K562 (cell line): ENCODE measurements at regions not wholly inside any gene's neighbourhood (a gene's known extent, or its start where the extent isn't known, plus 50 kb on each side); places are given as distances from the start of the nearest gene placed in this dataset.

Experiments
- ATAC-seq: fragments of 200-7000 bp; cut with Tn5 transposase; 3 replicates; pipeline ENCODE4 v1.9.1; 2020; ENCODE audit warnings: moderate library complexity
- BruUV-seq: library from RNA; stranded (reverse); fragments of 400-500 nt; replicated peaks from 2 replicates; lab custom pipeline; 2021; lab: Mats Ljungman, UMichigan
- CTCF ChIA-PET: fragments of 300-600 bp; formaldehyde crosslinking; extraction: SDS; loops from one replicate; lab custom pipeline; 2021; ENCODE audit warnings: low intra/inter-chr PET ratio; lab: Yijun Ruan, JAX
- POLR2A ChIA-PET: fragments of 300-600, 350-650 bp; sonication (Branson Sonifier 250); formaldehyde crosslinking; extraction: SDS; loops from one replicate; lab custom pipeline; 2021; ENCODE audit warnings: antibody characterized with exemption, inconsistent platforms; lab: Yijun Ruan, JAX
- DNase-seq, 4 experiments: peaks; one replicate each; pipeline versions ENCODE4 v3.0.0 to v3.0.0-alpha.2; 2011 to 2018; ENCODE audit warnings: low spot score in 3 of 4, mixed read lengths in 3 of 4; ENCODE audit errors: extremely low read depth in 1 of 4
- FAIRE-seq: peaks from 2 replicates; lab custom pipeline; 2011; peaks lifted over from hg19 to GRCh38; lab: Jason Lieb, UNC
- H2AFZ ChIP-seq: 2 replicates; pipeline ENCODE4 v1.6.0; 2011; ENCODE audit warnings: low read depth, low read length, control low read depth, inconsistent platforms
- H3K27ac ChIP-seq: fragments of 200-600 bp; 3 replicates; pipeline ENCODE4 v1.8.0; 2011; ENCODE audit warnings: low read depth, mild to moderate bottlenecking, control low read depth, inconsistent platforms, low read length, moderate library complexity, mixed read lengths; ENCODE audit errors: extremely low read depth
- H3K27me3 ChIP-seq, 2 experiments: fragments of 300-600 bp in 1 of 2; 2 replicates in 1 of 2; 3 replicates in 1 of 2; pipeline versions ENCODE4 v1.6.0 to v1.8.0; 2011; ENCODE audit warnings: inconsistent platforms in 2 of 2, low read length in 2 of 2, mild to moderate bottlenecking in 1 of 2, mixed read lengths in 1 of 2, moderate library complexity in 1 of 2; ENCODE audit not compliant: control insufficient read depth in 2 of 2, insufficient read depth in 2 of 2
- H3K36me3 ChIP-seq: fragments of 300-600 bp; 3 replicates; pipeline ENCODE4 v1.8.0; 2011; ENCODE audit warnings: mild to moderate bottlenecking, low read length, inconsistent platforms; ENCODE audit not compliant: control insufficient read depth, insufficient read depth
- H3K4me1 ChIP-seq, 2 experiments: fragments of 200-600 bp in 1 of 2; replicated peaks in 1 of 2; 2 replicates in 1 of 2; 3 replicates in 1 of 2; pipeline versions ENCODE4 v1.5.1 to v1.8.0; 2011; ENCODE audit warnings: inconsistent platforms in 2 of 2, low read length in 2 of 2, mild to moderate bottlenecking in 1 of 2, mixed read lengths in 1 of 2, moderate library complexity in 1 of 2; ENCODE audit not compliant: control insufficient read depth in 2 of 2, insufficient read depth in 2 of 2
- H3K4me2 ChIP-seq: 2 replicates; pipeline ENCODE4 v1.6.1; 2011; ENCODE audit warnings: low read length, control low read depth, inconsistent platforms, mixed read lengths; ENCODE audit not compliant: insufficient read depth
- H3K4me3 ChIP-seq: fragments of 200-600 bp; sonication (generic), shearing (Covaris generic); 2 replicates; pipeline ENCODE4 v1.5.1; 2016; ENCODE audit warnings: control low read depth, inconsistent platforms
- H3K79me2 ChIP-seq: fragments of 200-600 bp; 3 replicates; pipeline ENCODE4 v1.8.0; 2011; ENCODE audit warnings: low read length, inconsistent platforms; ENCODE audit not compliant: control insufficient read depth, insufficient read depth
- H3K9ac ChIP-seq, 2 experiments: 2 replicates each; pipeline versions ENCODE4 v1.6.0 to v1.6.1; 2011; ENCODE audit warnings: low read depth in 2 of 2, low read length in 2 of 2, control low read depth in 1 of 2, inconsistent platforms in 1 of 2, mild to moderate bottlenecking in 1 of 2, mixed read lengths in 1 of 2; ENCODE audit not compliant: insufficient read depth in 1 of 2
- H3K9me1 ChIP-seq: one replicate; pipeline ENCODE4 v1.6.0; 2011; ENCODE audit warnings: inconsistent platforms, mild to moderate bottlenecking, low read length, moderate library complexity; ENCODE audit not compliant: control insufficient read depth, insufficient read depth
- H3K9me3 ChIP-seq: replicated peaks from 2 replicates; pipeline ENCODE4 v1.5.1; 2011; ENCODE audit warnings: low read depth, low read length, inconsistent platforms; ENCODE audit not compliant: control insufficient read depth, insufficient read depth
- H4K20me1 ChIP-seq: replicated peaks from 2 replicates; pipeline ENCODE4 v1.6.1; 2011; ENCODE audit warnings: low read length, inconsistent platforms, mixed read lengths; ENCODE audit not compliant: control insufficient read depth, insufficient read depth
- EGR1 ChIP-seq: fragments of 450-650 bp; conservative IDR thresholded peaks from 2 replicates; pipeline ENCODE4 v1.6.1; 2017; ENCODE audit warnings: mild to moderate bottlenecking
- HNRNPLL ChIP-seq: fragments of 200-400 bp; formaldehyde crosslinking; IDR thresholded peaks from 2 replicates; pipeline ENCODE4 v1.6.1; 2017; ENCODE audit warnings: low read length, low read depth, mild to moderate bottlenecking; ENCODE audit not compliant: poor library complexity, severe bottlenecking
- NFIC ChIP-seq: fragments of 450-650 bp; IDR thresholded peaks from 2 replicates; pipeline ENCODE4 v1.6.1; 2017; ENCODE audit warnings: mild to moderate bottlenecking, inconsistent platforms
- NFYB ChIP-seq: IDR thresholded peaks from 2 replicates; pipeline ENCODE4 v1.6.1; 2011; ENCODE audit warnings: mild to moderate bottlenecking, moderate library complexity; ENCODE audit not compliant: insufficient read length; ENCODE audit errors: extremely low read depth
- ZNF121 ChIP-seq: sonication (generic); formaldehyde crosslinking; conservative IDR thresholded peaks from 2 replicates; pipeline ENCODE4 v1.8.0; 2022; ENCODE audit warnings: missing genetic modification reagents
- ZNF695 ChIP-seq: fragments of 450-650 bp; formaldehyde crosslinking; IDR thresholded peaks from 2 replicates; pipeline ENCODE4 v1.4.0; 2020; ENCODE audit warnings: mild to moderate bottlenecking, moderate library complexity
- WGBS: fragments of 100-300 bp; shearing (Covaris generic); methylation state at CpG from one replicate; pipeline ENCODE4 v1.1.6; 2016; ENCODE audit warnings: low coverage, mixed read lengths; ENCODE audit not compliant: insufficient coverage; ENCODE audit errors: missing lambda C conversion rate; 5-methylcytosine and 5-hydroxymethylcytosine counted together
- in situ Hi-C: fragments of 300-500 bp; cut with MboI; formaldehyde crosslinking; loops from 4 replicates; pipeline ENCODE4 v1.15.0; 2018; ENCODE audit warnings: inconsistent platforms, mixed read lengths
- intact Hi-C: fragments of 100-400 bp; cut with micrococcal nuclease; formaldehyde crosslinking; loops from 2 replicates; pipeline ENCODE4 v1.14.2; 2022
- TF ChIP-seq, protein P1 (sequence below): sonication (generic); formaldehyde crosslinking; IDR thresholded peaks from 2 replicates; pipeline ENCODE4 v1.8.1; 2022; ENCODE audit warnings: missing genetic modification reagents
- TF ChIP-seq, protein P2 (sequence below): sonication (generic); formaldehyde crosslinking; IDR thresholded peaks from 2 replicates; pipeline ENCODE4 v1.8.0; 2022; ENCODE audit warnings: missing genetic modification reagents, mild to moderate bottlenecking, borderline replicate concordance

DNA sequence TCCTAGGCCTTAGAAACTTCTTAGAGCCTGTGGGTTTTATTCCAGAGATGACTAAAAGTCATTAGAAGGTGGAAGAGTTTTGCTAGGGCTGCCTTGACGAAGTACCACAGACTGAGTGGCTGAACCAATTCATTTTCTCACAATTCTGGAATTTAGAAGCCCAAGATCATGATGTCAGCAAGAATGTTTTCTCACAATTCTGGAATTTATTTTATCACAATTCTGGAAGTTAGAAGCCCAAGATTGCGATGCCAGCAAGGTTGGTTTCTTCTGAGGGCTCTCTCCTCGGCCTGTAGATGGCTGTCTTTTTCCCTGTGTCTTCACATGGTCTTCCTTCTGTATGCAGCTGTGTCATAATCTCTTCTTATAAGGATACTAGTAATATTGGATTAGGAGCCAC, 672.9 kb upstream of the MARCKS start:
- Histone ChIP-seq H3K9me3 (no peaks in the 10 kb centered on the region), H3K36me3 (no peaks in the 10 kb centered on the region)
- intact Hi-C loops: loop anchor here (10.0 kb wide), 1 partner anchor 309 kb away; no protein-coding TSS in a partner anchor
- POLR2A ChIA-PET: interaction anchor here (1.4 kb wide), 1 partner anchor 19 kb away, joined by 3 read pairs; no protein-coding TSS in a partner anchor
- TF ChIP-seq EGR1 (no peak), ZNF695 (CRISPR knock-in tag) (no peak), NFIC (no peak), NFYB (no peak), ZNF121 (CRISPR knock-in tag) (no peak), HNRNPLL (no peak)
- TF ChIP-seq, protein P1, sequence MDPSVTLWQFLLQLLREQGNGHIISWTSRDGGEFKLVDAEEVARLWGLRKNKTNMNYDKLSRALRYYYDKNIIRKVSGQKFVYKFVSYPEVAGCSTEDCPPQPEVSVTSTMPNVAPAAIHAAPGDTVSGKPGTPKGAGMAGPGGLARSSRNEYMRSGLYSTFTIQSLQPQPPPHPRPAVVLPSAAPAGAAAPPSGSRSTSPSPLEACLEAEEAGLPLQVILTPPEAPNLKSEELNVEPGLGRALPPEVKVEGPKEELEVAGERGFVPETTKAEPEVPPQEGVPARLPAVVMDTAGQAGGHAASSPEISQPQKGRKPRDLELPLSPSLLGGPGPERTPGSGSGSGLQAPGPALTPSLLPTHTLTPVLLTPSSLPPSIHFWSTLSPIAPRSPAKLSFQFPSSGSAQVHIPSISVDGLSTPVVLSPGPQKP: no peak
- TF ChIP-seq, protein P2, sequence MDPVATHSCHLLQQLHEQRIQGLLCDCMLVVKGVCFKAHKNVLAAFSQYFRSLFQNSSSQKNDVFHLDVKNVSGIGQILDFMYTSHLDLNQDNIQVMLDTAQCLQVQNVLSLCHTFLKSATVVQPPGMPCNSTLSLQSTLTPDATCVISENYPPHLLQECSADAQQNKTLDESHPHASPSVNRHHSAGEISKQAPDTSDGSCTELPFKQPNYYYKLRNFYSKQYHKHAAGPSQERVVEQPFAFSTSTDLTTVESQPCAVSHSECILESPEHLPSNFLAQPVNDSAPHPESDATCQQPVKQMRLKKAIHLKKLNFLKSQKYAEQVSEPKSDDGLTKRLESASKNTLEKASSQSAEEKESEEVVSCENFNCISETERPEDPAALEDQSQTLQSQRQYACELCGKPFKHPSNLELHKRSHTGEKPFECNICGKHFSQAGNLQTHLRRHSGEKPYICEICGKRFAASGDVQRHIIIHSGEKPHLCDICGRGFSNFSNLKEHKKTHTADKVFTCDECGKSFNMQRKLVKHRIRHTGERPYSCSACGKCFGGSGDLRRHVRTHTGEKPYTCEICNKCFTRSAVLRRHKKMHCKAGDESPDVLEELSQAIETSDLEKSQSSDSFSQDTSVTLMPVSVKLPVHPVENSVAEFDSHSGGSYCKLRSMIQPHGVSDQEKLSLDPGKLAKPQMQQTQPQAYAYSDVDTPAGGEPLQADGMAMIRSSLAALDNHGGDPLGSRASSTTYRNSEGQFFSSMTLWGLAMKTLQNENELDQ (CRISPR knock-in tag): no peak
- TF ChIP-seq, all 486 proteins: peak for 0
- DNase-seq (no peak), ATAC-seq (no peak), FAIRE-seq (no peak)
- Histone ChIP-seq H3K4me2 (no peak overlapping the region), H3K4me3 (no peak overlapping the region), H3K27ac (no peak overlapping the region), H3K27me3 (no peaks in the 10 kb centered on the region), H2AFZ (no peak overlapping the region), H3K9me1 (no peaks in the 10 kb centered on the region), H3K9ac (no peak overlapping the region), H4K20me1 (no peaks in the 10 kb centered on the region), H3K79me2 (no peaks in the 10 kb centered on the region), H3K4me1 (no peaks in the 10 kb centered on the region)
- CTCF ChIA-PET: no interaction called here
- in situ Hi-C loops: no loop called here
- no TSS peak for BruUV-seq
- 0% methylated on average over 3 of the region's 3 CpGs for WGBS
